CD14-positive monocyte (primary cell): ENCODE measurements at regions not wholly inside any gene's neighbourhood (a gene's known extent, or its start where the extent isn't known, plus 50 kb on each side); places are given as distances from the start of the nearest gene placed in this dataset.

Experiments
- DNase-seq, 3 donors: peaks; one replicate each; pipeline ENCODE4 v3.0.0-alpha.2; 2011 to 2022
- H2AFZ ChIP-seq: 2 replicates; pipeline ENCODE4 v1.6.0; 2012; ENCODE audit warnings: mild to moderate bottlenecking, low read depth, low read length, inconsistent platforms; ENCODE audit not compliant: insufficient read depth, poor library complexity, severe bottlenecking
- H3K27ac ChIP-seq, 2 donors: 1 replicate in 1 of 2; 2 replicates in 1 of 2; pipeline ENCODE4 v1.5.1; 2012 to 2013; ENCODE audit warnings: low read length in 2 of 2, control low read depth in 1 of 2, inconsistent platforms in 1 of 2, low read depth in 1 of 2, mild to moderate bottlenecking in 1 of 2
- H3K27me3 ChIP-seq, 2 donors: one replicate each; pipeline versions ENCODE4 v1.6.0 to v1.6.1; 2011 to 2013; ENCODE audit warnings: low read length in 2 of 2; ENCODE audit not compliant: control insufficient read depth in 2 of 2, insufficient read depth in 2 of 2
- H3K36me3 ChIP-seq, 2 donors: replicated peaks in 1 of 2; 1 replicate in 1 of 2; 2 replicates in 1 of 2; pipeline versions ENCODE4 v1.5.1 to v1.6.1; 2012 to 2013; ENCODE audit warnings: low read length in 2 of 2, control low read depth in 1 of 2, inconsistent platforms in 1 of 2, mild to moderate bottlenecking in 1 of 2; ENCODE audit not compliant: insufficient read depth in 2 of 2, control insufficient read depth in 1 of 2
- H3K4me1 ChIP-seq, 2 donors: 1 replicate in 1 of 2; 2 replicates in 1 of 2; pipeline versions ENCODE4 v1.5.1 to v1.6.1; 2012 to 2013; ENCODE audit warnings: low read length in 2 of 2, control low read depth in 1 of 2, inconsistent platforms in 1 of 2, mild to moderate bottlenecking in 1 of 2, moderate library complexity in 1 of 2; ENCODE audit not compliant: insufficient read depth in 2 of 2, control insufficient read depth in 1 of 2
- H3K4me2 ChIP-seq: replicated peaks from 2 replicates; pipeline ENCODE3; 2012; ENCODE audit warnings: low read length, moderate library complexity, mild to moderate bottlenecking; ENCODE audit not compliant: poor library complexity, severe bottlenecking; ENCODE audit errors: extremely low read depth
- H3K4me3 ChIP-seq, 3 experiments: fragments of 200-600 bp in 1 of 3; sonication (generic) in 1 of 3; replicated peaks in 1 of 3; 1 replicate in 2 of 3; 2 replicates in 1 of 3; pipeline ENCODE4 v1.5.1; 2011 to 2013; ENCODE audit warnings: low read length in 3 of 3, mild to moderate bottlenecking in 3 of 3, control low read depth in 2 of 3, low read depth in 2 of 3, inconsistent platforms in 1 of 3, moderate library complexity in 1 of 3
- H3K79me2 ChIP-seq: 2 replicates; pipeline ENCODE4 v1.6.0; 2012; ENCODE audit warnings: mild to moderate bottlenecking, control low read depth, inconsistent platforms, low read length, moderate library complexity; ENCODE audit not compliant: insufficient read depth
- H3K9ac ChIP-seq: 2 replicates; pipeline ENCODE4 v1.6.0; 2017; ENCODE audit warnings: low read length, mild to moderate bottlenecking; ENCODE audit not compliant: insufficient read depth, poor library complexity, severe bottlenecking
- H3K9me3 ChIP-seq, 2 donors: replicated peaks in 1 of 2; 1 replicate in 1 of 2; 2 replicates in 1 of 2; pipeline versions ENCODE4 v1.5.1 to v1.6.1; 2012 to 2013; ENCODE audit warnings: low read length in 2 of 2, control low read depth in 1 of 2; ENCODE audit not compliant: control insufficient read depth in 1 of 2, insufficient read depth in 1 of 2
- H4K20me1 ChIP-seq: 2 replicates; pipeline ENCODE4 v1.6.0; 2012; ENCODE audit warnings: mild to moderate bottlenecking, low read length, control low read depth, moderate library complexity; ENCODE audit not compliant: insufficient read depth
- H3K27ac Mint-ChIP-seq, 7 donors: one replicate each; pipeline ENCODE4 v1.8.0; 2020; ENCODE audit warnings: mild to moderate bottlenecking in 7 of 7, mixed read lengths in 7 of 7, moderate library complexity in 6 of 7, inconsistent platforms in 2 of 7
- H3K27me3 Mint-ChIP-seq, 3 donors: one replicate each; pipeline ENCODE4 v1.8.0; 2021 to 2022; ENCODE audit warnings: low read depth in 3 of 3, mild to moderate bottlenecking in 3 of 3, mixed read lengths in 3 of 3, moderate library complexity in 3 of 3, inconsistent platforms in 1 of 3
- H3K36me3 Mint-ChIP-seq, 2 donors: one replicate each; pipeline ENCODE4 v1.8.0; 2020; ENCODE audit warnings: mixed read lengths in 2 of 2, inconsistent platforms in 1 of 2, mild to moderate bottlenecking in 1 of 2
- H3K4me1 Mint-ChIP-seq: one replicate; pipeline ENCODE4 v1.8.0; 2020; ENCODE audit warnings: mild to moderate bottlenecking, mixed read lengths
- H3K4me3 Mint-ChIP-seq, 2 donors: one replicate each; pipeline ENCODE4 v1.8.0; 2020; ENCODE audit warnings: mild to moderate bottlenecking in 2 of 2, mixed read lengths in 2 of 2, moderate library complexity in 1 of 2
- H3K9me3 Mint-ChIP-seq, 7 donors: one replicate each; pipeline ENCODE4 v1.8.0; 2020 to 2022; ENCODE audit warnings: mixed read lengths in 7 of 7, mild to moderate bottlenecking in 6 of 7, moderate library complexity in 6 of 7, inconsistent platforms in 2 of 7
- CTCF ChIP-seq: fragments of 200-600 bp; IDR thresholded peaks from one replicate; pipeline ENCODE4 v1.8.0; 2022; ENCODE audit warnings: antibody characterized with exemption, mild to moderate bottlenecking
- WGBS: methylation state at CpG from one replicate; pipeline ENCODE4 v1.1.5; 2013; ENCODE audit warnings: missing lambda C conversion rate; ENCODE audit not compliant: insufficient coverage; 5-methylcytosine and 5-hydroxymethylcytosine counted together
- intact Hi-C, 2 donors: fragments of 100-400 bp; cut with micrococcal nuclease; formaldehyde crosslinking; loops; one replicate each; pipeline versions ENCODE4 v1.15.0 to v1.15.1; 2023

DNA sequence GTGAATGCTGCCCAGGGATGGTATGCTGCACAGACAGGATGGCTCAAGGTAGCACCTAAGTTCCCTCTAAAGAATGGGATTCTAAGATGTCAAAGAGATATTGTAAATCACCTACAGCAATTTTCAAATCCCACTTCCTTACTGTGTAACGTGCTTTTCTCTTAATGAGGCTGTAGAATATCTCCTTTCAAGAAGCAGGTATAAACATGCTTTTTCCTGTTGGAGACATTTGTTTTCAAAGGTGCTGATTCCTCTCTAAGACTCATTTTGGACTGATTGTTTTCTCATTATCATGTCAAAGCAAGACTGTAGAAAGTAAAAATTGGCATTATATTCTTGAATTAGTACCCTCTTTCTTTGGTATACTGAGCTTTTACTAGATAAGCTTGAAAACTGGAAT lies 412.6 kb upstream of the PAPPA start:
- H3K27me3 Mint-ChIP-seq, result peaks cover 0 to 3% (median 2%) of the 10 kb centered on the region in 3 donors
- no peaks in the 10 kb centered on the region for H3K4me1 Mint-ChIP-seq
- no peak for TF ChIP-seq CTCF
- H3K79me2 ChIP-seq, result no peaks in the 10 kb centered on the region
- H3K4me1 ChIP-seq, result no peaks in the 10 kb centered on the region
- H3K4me3 Mint-ChIP-seq, result no peak overlapping the region
- WGBS, result no CpG with 5 or more reads among the region's 1 CpG
- no peak overlapping the region for H3K9ac ChIP-seq
- H3K9me3 ChIP-seq, result no peaks in the 10 kb centered on the region
- no peaks in the 10 kb centered on the region for H3K36me3 Mint-ChIP-seq
- H3K4me3 ChIP-seq, result no peak overlapping the region
- DNase-seq, result no peak
- H2AFZ ChIP-seq, result no peak overlapping the region
- H3K36me3 ChIP-seq, result no peaks in the 10 kb centered on the region
- intact Hi-C loops, result no loop called here
- no peak overlapping the region for H3K27ac ChIP-seq
- peaks cover 0 to 2% (median 1%) of the 10 kb centered on the region in 7 donors for H3K9me3 Mint-ChIP-seq
- H3K4me2 ChIP-seq, result no peak overlapping the region
- no peak overlapping the region for H3K27ac Mint-ChIP-seq
- H4K20me1 ChIP-seq, result no peaks in the 10 kb centered on the region
- no peaks in the 10 kb centered on the region for H3K27me3 ChIP-seq

- Histone ChIP-seq H3K9me3 (no peaks in the 10 kb centered on the region), H2AFZ (no peak overlapping the region), H3K4me2 (no peak overlapping the region), H3K9ac (no peak overlapping the region), H3K27ac (no peak overlapping the region), H3K79me2 (no peaks in the 10 kb centered on the region), H3K36me3 (no peaks in the 10 kb centered on the region), H4K20me1 (no peaks in the 10 kb centered on the region), H3K27me3 (no peaks in the 10 kb centered on the region), H3K4me3 (no peak overlapping the region), H3K4me1 (no peaks in the 10 kb centered on the region)
- WGBS, result 87% methylated on average over 15 of the region's 25 CpGs
- no peaks in the 10 kb centered on the region for H3K36me3 Mint-ChIP-seq
- H3K9me3 Mint-ChIP-seq, result peaks cover 0 to 2% (median 0%) of the 10 kb centered on the region in 7 donors
- H3K4me3 Mint-ChIP-seq, result no peak overlapping the region
- intact Hi-C loops, result no loop called here
- H3K27me3 Mint-ChIP-seq, result peaks cover 0 to 3% (median 0%) of the 10 kb centered on the region in 3 donors
- TF ChIP-seq CTCF, result no peak
- no peak for DNase-seq
- no peaks in the 10 kb centered on the region for H3K4me1 Mint-ChIP-seq
- H3K27ac Mint-ChIP-seq, result no peak overlapping the region
These were observed 409.6 kb upstream of the PAPPA start for GRCh38 chr9:115743709-115744605.
